Glutamatergic neuron (in vitro differentiated cells): ENCODE measurements at regions not wholly inside any gene's neighbourhood (a gene's known extent, or its start where the extent isn't known, plus 50 kb on each side); places are given as distances from the start of the nearest gene placed in this dataset.

Experiments used
- DNase-seq: peaks from one replicate; pipeline ENCODE4 v3.0.0; 2022
- H3K27ac Mint-ChIP-seq: one replicate; pipeline ENCODE4 v1.8.0; 2020; ENCODE audit warnings: mild to moderate bottlenecking, mixed read lengths, inconsistent platforms; ENCODE audit not compliant: unreplicated experiment
- H3K27me3 Mint-ChIP-seq: one replicate; pipeline ENCODE4 v1.8.0; 2020; ENCODE audit warnings: mild to moderate bottlenecking, moderate library complexity, mixed read lengths, inconsistent platforms; ENCODE audit not compliant: unreplicated experiment
- H3K36me3 Mint-ChIP-seq: one replicate; pipeline ENCODE4 v1.8.0; 2020; ENCODE audit warnings: mild to moderate bottlenecking, mixed read lengths, inconsistent platforms; ENCODE audit not compliant: unreplicated experiment
- H3K4me1 Mint-ChIP-seq: one replicate; pipeline ENCODE4 v1.8.0; 2020; ENCODE audit warnings: mild to moderate bottlenecking, low read depth, mixed read lengths, inconsistent platforms; ENCODE audit not compliant: unreplicated experiment
- H3K4me3 Mint-ChIP-seq: one replicate; pipeline ENCODE4 v1.8.0; 2020; ENCODE audit warnings: mild to moderate bottlenecking, mixed read lengths, inconsistent platforms; ENCODE audit not compliant: unreplicated experiment
- H3K9me3 Mint-ChIP-seq: one replicate; pipeline ENCODE4 v1.8.0; 2020; ENCODE audit warnings: mild to moderate bottlenecking, moderate library complexity, mixed read lengths, inconsistent platforms; ENCODE audit not compliant: unreplicated experiment
- TF ChIP-seq, protein P1 (sequence below): fragments of 200-600 bp; sonication (generic); IDR thresholded peaks from one replicate; pipeline ENCODE4 v1.5.0; 2021; ENCODE audit not compliant: partially characterized antibody, unreplicated experiment

DNA sequence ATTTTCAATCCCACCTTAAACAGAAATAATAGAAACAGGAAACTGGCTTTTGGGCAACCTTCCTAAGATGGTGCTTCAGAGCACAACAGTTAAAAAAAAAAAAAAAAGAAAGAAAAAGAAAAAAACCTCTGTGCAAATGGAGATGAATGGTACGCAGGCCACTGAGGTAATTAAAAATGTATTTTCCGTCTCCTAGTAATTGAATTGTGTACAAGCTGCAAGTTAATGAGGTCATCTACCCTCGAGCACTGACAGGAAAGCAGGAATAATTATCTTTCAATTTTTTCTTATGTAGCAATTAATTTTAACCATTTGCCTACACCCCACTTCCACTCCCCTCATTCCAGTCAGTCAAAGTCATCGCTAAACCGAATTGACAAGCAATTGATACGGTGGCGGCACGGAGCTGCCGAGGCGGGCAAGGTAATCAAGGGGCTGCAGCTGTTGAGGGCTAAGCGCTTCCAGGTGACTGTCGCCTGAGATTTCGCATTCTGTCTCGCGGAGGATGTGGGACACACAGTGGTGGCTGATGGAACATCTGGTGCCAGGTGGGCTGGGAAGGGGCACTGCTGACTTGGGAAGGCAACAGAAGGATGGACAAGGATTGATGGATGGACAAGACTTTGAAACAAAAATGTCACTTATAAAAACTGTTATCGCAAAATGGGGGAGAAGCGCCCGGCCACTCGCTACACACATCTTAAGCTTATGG is 109.4 kb downstream of the RCN1 start:
- Mint-ChIP-seq H3K9me3 (no peaks in the 10 kb centered on the region), H3K27me3 (peaks cover 3% of the 10 kb centered on the region), H3K4me1 (no peaks in the 10 kb centered on the region), H3K36me3 (peaks cover 3% of the 10 kb centered on the region), H3K27ac (peak overlapping the region; percentile 31), H3K4me3 (no peak overlapping the region)
- TF ChIP-seq, protein P1, sequence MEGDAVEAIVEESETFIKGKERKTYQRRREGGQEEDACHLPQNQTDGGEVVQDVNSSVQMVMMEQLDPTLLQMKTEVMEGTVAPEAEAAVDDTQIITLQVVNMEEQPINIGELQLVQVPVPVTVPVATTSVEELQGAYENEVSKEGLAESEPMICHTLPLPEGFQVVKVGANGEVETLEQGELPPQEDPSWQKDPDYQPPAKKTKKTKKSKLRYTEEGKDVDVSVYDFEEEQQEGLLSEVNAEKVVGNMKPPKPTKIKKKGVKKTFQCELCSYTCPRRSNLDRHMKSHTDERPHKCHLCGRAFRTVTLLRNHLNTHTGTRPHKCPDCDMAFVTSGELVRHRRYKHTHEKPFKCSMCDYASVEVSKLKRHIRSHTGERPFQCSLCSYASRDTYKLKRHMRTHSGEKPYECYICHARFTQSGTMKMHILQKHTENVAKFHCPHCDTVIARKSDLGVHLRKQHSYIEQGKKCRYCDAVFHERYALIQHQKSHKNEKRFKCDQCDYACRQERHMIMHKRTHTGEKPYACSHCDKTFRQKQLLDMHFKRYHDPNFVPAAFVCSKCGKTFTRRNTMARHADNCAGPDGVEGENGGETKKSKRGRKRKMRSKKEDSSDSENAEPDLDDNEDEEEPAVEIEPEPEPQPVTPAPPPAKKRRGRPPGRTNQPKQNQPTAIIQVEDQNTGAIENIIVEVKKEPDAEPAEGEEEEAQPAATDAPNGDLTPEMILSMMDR: no peak
- DNase-seq: no peak

DNA sequence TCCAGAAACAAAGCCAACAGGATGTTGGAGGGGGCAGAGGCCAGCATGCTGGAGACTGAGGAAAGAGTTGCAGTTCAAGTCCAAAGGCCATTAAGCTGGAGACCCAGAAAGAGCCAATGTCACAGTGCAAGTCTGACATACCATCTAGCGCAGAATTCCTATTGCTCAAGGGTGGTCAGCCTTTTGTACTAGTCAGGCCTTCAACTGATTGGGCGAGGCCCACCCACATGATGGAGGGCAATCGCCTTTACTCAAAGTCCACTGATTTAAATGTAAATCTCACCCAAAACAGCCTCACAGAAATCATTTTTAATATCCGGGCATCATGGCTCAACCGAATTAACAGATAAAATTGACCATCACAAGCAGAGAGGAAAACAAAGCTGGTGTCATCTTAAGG is 113.9 kb downstream of the RCN1 start:
- no peak for DNase-seq
- H3K27ac Mint-ChIP-seq: no peak overlapping the region
- H3K27me3 Mint-ChIP-seq: peaks cover 3% of the 10 kb centered on the region
- no peak overlapping the region for H3K4me3 Mint-ChIP-seq
- no peaks in the 10 kb centered on the region for H3K4me1 Mint-ChIP-seq
- TF ChIP-seq, protein P1: no peak
- H3K36me3 Mint-ChIP-seq: peaks cover 3% of the 10 kb centered on the region
- no peaks in the 10 kb centered on the region for H3K9me3 Mint-ChIP-seq

DNA sequence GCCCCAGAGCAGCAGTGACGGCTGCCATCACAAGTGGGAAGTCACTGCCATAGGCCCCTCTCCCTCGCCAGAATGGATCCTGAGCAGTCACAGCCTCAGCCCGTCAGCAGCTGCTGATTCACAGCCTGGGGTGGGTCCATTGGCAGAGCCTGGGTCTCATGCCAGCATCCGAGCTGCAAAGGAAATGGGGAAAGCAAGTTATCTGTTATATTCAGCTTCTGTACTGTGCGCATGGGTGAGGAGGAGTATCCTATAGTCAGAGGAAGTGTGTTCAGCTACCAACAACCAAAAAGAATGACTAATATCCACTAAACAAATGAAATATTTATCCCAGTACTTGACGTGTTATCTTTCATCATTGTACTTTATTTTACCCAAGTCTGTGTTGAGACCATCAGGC is 119.7 kb downstream of the RCN1 start:
- H3K27me3 Mint-ChIP-seq: no peaks in the 10 kb centered on the region
- DNase-seq: no peak
- H3K4me3 Mint-ChIP-seq: no peak overlapping the region
- TF ChIP-seq, protein P1: no peak
- no peak overlapping the region for H3K27ac Mint-ChIP-seq
- no peaks in the 10 kb centered on the region for H3K4me1 Mint-ChIP-seq
- no peaks in the 10 kb centered on the region for H3K36me3 Mint-ChIP-seq
- H3K9me3 Mint-ChIP-seq: no peaks in the 10 kb centered on the region

DNA sequence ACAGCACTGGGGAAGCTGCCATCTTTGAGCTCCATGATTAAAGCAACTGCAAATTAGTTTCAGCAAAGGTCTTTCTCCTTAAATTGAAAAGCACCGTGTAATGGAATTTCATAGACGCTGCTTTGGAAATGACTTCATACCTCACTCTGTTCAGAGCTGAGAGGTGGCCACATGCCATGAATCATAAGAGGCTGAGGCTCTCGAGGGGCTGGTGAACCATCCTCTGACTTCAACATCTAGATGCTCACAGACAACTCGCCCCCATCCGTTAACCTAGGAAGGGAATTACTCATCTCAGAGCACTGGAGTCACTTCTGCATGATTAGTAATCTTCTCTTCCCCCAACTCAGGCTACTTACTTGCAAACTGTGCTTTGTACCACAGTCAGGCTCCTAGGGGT is 122.3 kb downstream of the RCN1 start:
- H3K4me1 Mint-ChIP-seq: no peaks in the 10 kb centered on the region
- H3K36me3 Mint-ChIP-seq: no peaks in the 10 kb centered on the region
- H3K27ac Mint-ChIP-seq: no peak overlapping the region
- no peaks in the 10 kb centered on the region for H3K27me3 Mint-ChIP-seq
- H3K4me3 Mint-ChIP-seq: no peak overlapping the region
- no peaks in the 10 kb centered on the region for H3K9me3 Mint-ChIP-seq
- DNase-seq: no peak
- TF ChIP-seq, protein P1: no peak

DNA sequence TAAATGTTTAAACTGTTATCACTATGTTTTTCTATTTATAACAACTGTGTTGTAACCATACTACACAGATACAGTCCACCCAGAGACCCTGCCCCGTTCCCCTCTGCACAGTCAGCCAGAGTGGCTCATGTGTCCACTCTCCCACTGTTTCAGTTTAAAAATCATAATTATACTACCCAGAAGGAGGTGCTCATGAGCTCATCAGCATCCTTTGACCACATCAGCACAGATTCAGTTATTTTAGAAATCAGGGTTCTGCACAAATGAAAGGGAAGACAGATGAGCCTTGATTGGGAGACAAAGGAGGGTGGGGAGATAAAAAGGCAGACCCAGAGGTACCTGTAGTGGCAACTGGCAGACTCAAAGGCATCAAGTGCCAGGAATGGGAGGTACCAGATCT is 124.3 kb downstream of the RCN1 start:
- Mint-ChIP-seq H3K27ac (no peak overlapping the region), H3K9me3 (no peaks in the 10 kb centered on the region), H3K36me3 (no peaks in the 10 kb centered on the region), H3K4me3 (no peak overlapping the region), H3K27me3 (no peaks in the 10 kb centered on the region), H3K4me1 (no peaks in the 10 kb centered on the region)
- TF ChIP-seq, protein P1: no peak
- DNase-seq: no peak
